ENCODE measurements at regions not wholly inside any gene's neighbourhood (a gene's known extent, or its start where the extent isn't known, plus 50 kb on each side); places are given as distances from the start of the nearest gene placed in this dataset.

DNA sequence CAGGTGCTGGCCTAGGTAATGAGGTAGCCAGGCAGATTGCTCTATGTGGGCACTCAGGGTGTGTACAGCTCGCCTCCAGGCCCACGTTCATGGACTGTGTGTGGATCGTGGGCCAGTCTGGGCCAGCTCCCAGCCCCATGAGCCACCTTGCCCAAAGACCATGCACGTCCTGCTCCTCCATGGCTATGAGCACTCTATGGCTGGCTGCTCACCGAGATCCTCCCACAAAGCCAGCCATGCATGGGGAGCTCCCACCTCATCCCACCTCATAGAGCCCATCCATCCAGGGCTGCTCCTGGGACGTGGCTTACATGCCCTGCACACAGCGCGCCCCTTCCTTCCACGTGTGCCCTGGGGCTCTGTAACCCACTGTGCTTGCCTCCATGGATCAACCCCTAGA lies 262.5 kb upstream of the IRX1 start:
- TF ChIP-seq, protein P1, sequence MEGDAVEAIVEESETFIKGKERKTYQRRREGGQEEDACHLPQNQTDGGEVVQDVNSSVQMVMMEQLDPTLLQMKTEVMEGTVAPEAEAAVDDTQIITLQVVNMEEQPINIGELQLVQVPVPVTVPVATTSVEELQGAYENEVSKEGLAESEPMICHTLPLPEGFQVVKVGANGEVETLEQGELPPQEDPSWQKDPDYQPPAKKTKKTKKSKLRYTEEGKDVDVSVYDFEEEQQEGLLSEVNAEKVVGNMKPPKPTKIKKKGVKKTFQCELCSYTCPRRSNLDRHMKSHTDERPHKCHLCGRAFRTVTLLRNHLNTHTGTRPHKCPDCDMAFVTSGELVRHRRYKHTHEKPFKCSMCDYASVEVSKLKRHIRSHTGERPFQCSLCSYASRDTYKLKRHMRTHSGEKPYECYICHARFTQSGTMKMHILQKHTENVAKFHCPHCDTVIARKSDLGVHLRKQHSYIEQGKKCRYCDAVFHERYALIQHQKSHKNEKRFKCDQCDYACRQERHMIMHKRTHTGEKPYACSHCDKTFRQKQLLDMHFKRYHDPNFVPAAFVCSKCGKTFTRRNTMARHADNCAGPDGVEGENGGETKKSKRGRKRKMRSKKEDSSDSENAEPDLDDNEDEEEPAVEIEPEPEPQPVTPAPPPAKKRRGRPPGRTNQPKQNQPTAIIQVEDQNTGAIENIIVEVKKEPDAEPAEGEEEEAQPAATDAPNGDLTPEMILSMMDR (IDR thresholded peaks at IDR 0.05) = no peak
- TF ChIP-seq POLR2AphosphoS5 (IDR thresholded peaks at IDR 0.05) (no peak), POLR2A (IDR thresholded peaks at IDR 0.05) (no peak)

All from transverse colon (tissue), 4 donors.